GM19467 (cell line): ENCODE measurements at regions not wholly inside any gene's neighbourhood (a gene's known extent, or its start where the extent isn't known, plus 50 kb on each side); places are given as distances from the start of the nearest gene placed in this dataset.

ENCODE experiments used
- ATAC-seq: cut with Tn5 transposase; IDR thresholded peaks from one replicate; pipeline ENCODE4 v1.9.1; 2021; ENCODE audit warnings: mild to moderate bottlenecking, moderate library complexity; ENCODE audit not compliant: unreplicated experiment

DNA sequence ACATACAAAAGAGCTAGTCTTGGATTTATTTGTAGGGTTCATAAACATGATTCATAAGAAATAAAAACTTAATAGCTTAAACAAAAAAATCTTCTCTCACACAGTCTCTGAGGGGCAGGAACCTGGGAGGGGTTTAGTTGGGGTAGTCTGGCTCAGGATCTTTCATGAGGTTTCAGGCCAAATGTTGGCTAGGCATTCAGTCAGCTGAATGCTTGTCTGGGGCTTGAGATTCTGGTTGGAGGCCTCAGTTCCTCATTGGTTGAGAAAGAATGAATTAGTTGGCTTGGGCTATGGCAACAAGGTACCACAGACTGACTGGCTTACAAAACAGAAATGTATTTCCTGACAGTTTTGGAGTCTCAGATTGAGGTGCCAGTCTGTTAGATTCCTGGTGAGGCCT, 74.3 kb downstream of the ANKRD7 start:
- no peak for ATAC-seq

DNA sequence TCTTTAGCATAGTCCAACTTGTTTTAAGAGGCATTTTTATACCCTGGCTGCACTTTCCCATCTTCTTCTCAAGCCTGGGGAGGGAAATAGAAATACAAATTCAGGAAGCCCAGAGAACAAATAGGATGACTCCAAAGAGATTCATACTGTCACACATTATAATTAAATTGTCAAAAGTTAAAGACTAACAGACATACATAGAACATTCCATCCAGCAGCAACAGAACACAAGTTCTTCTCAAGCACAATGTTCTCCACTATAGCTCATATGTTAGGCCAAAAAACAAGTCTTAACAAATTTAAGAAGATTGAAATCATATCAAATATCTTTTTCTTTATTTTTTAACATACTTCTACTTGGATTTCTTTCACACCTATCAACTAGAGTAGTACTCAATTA, 75.7 kb downstream of the ANKRD7 start:
- no peak for ATAC-seq

GRCh38 chr7:118304100-118304499, 79.6 kb downstream of the ANKRD7 start:
- no peak for ATAC-seq

GRCh38 chr7:118305671-118306070, 81.2 kb downstream of the ANKRD7 start:
- no peak for ATAC-seq

GRCh38 chr7:118306771-118307170, 82.3 kb downstream of the ANKRD7 start:
- no peak for ATAC-seq

DNA sequence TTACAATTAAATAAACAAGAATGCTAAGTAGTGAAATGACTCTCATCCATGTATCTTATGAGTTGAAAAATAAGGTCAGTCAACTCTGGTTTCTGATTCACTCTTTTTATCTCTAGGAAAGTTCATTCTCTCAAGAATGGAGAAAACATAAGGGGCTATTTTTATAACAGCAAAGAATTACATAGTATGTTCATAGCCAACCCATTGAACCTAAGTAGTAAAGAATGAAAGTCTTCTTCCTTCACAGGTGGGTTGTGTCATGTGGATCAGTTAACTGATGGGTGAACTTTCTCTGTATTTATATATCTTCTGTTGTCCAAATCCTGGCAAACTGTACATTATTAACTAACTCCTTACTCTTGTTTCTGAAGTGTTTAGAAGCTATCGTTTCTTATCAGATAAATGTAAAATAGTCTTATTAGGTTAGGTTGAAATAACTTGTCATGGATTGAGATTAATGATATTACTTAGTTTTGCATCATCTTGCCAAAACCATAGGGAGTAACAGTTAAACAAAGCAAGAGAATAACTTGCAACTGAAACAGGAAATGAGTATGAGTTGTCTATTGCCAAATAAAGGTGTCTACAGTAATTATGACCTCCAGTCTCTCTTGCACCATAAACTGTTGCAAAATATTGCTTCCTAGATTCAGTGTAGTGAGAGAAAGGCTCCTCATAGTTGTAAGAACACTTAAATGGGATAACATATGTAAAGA, 86.8 kb downstream of the ANKRD7 start:
- ATAC-seq, result peak; percentile 81

DNA sequence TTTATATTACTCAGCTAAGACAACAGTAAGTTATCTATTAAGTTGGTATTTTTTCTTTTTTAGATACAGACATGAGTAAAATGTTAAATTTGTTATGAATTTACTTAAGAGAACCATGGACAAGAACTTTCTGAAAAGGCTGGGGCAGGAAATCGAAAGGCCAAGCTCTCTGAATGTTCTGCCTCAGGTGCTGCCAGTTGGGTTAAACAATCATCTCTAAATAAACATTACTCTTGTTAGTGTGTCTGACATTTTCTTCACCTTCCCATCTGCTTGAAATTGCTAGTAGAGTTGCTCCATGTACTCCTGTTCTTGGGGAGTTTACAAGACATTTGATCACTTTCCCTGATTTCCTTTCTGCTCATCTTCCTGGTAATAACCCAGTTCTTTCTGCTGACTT, 87.5 kb downstream of the ANKRD7 start:
- ATAC-seq, result peak; percentile 55

GRCh38 chr7:118312966-118313365, 88.5 kb downstream of the ANKRD7 start:
- ATAC-seq, result no peak

GRCh38 chr7:118324790-118325449, 100.4 kb downstream of the ANKRD7 start:
- ATAC-seq, result no peak

DNA sequence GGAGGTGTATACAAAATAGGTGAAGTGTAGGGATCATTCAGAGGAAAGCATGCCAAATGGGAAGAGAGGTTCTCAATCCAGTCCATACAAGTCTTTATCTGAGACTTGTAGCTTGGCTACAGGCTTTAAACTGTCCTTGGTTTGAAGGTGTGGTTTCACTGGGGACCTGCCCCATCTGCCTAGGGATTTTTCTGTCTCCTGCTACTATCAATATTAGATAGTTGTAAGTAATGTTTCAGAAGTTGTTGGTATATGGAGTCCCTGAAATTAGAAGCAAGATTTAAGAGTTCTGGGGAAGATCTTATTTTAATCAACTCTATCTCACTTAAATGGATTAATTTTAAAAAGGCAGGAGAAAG, 100.9 kb downstream of the ANKRD7 start:
- ATAC-seq, result no peak

GRCh38 chr7:118327174-118327573, 102.7 kb downstream of the ANKRD7 start:
- ATAC-seq, result no peak

DNA sequence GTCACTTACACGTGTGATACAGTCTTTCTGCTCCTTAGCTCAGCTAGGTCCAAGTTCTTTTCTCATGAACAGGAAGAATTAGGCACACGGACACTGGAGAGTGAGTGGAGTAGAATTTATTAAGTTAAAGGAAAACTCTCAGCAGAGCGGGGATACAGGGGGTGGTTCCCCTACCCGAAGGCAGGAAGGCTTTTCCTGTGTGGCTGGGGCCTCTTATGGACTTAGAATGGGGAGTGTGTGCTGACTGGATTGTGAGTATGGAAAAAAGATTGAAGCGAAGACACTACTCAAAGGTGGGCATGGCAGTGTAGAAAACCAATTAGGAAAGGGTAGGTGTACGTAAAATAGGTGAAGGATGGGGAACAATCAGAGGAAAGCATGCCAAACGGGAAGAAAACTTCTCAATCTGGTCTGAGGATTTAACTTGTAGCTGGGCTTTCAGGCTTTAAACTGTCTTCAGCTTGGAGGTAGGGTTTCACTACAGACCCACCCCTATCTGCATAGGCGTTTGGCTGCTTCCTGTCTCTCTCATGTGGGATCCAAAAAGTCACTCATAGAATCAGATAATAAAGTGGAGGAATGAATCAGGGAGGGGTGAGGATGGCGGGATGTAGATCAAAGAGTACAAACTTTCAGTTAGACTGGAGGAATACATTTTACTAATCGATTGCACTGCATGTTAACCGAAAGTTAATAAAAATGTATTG, 104.2 kb downstream of the ANKRD7 start:
- ATAC-seq, result no peak

DNA sequence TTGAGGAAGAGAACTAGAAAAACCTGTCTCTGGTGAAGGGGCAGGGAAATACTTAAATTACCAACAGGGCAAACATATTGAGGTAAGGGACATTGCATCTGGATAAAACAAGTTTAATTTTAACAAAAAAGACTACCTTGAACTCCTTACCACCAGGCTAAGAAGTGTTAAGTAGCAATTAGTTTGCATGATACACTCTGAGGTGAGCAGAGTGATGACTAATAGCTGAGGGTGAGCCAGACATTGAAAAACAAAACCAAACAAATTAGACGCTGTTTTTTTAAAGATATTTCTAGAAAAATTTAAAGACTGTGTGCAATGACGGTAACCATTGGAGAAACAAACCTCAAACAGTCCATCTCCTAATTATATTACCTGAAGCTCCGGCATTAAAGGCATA, 105.9 kb downstream of the ANKRD7 start:
- no peak for ATAC-seq

- ATAC-seq, result no peak
These were observed 122.2 kb downstream of the ANKRD7 start for GRCh38 chr7:118346748-118347147.

- ATAC-seq, result no peak
These were observed 125.1 kb downstream of the ANKRD7 start for GRCh38 chr7:118349604-118350003.

GRCh38 chr7:118350260-118350659, 125.8 kb downstream of the ANKRD7 start:
- ATAC-seq, result no peak

DNA sequence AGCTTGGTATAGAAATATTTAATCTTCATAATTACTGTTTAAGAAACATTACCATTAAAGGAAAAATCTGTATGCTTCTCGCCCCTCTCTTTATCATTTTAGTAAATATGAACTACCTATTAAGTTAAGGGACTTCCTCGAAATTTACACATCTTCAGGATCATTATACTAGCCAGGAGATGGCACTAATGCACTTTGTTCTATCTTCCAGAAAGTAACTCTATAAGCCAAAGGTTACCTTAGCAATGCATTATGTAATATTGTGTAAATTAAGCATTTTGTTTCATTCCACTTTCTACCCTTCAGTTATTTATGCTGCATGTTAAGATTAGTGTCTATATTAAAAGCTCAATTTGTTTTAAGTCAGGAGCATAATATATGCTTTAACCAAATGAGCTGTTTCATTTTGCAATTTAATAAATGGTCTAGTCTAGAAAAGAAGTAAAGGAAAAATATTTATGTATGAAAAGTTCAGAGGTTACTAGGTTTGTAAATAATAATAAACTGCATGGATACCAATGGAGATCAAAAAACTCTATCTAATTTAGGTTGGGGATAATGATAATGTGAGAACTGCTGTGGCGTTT, 128.5 kb downstream of the ANKRD7 start:
- ATAC-seq, result no peak

GRCh38 chr7:118366363-118366762, 141.9 kb downstream of the ANKRD7 start:
- ATAC-seq, result no peak

GRCh38 chr7:118368958-118369357, 144.5 kb downstream of the ANKRD7 start:
- ATAC-seq, result no peak

DNA sequence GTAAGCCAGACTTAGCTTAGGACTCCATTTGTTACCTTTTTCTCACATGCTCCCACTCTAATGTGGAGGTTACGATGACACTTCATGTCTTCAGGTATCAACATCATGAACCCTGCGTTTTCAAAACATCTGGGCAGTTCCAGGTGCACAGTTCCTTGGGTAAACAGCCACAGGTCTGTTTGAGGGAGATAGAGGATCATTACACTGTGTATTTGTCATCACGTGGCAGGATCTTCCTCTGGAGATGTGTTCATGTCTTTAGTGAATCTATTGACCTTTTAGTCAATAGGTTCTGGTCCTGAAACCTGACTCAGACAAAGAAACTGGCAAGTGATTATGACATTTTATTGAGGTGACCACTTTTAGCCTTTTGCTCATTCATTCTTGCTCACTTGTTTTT, 145.5 kb downstream of the ANKRD7 start:
- ATAC-seq, result no peak

DNA sequence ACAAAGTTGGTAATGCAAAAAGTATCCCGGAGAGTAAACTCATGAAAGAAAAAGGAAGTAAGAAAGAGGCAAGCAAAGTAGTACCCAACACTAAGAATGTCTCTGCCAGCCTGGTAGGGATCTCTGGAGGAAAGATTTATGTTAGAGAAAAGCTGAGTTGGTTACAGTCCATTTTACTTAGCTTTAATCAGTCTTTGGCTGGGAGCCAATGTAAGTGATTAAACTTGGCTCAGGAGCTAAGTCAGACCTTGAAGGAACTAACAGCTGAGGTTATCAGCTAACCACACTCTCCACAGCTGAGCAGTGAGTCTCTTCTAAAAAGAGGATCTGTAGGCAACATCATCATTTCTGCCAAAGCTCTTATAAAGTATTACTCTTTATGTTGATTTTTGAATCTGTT, 148.0 kb downstream of the ANKRD7 start:
- ATAC-seq, result peak; percentile 65

GRCh38 chr7:118389629-118390028, 165.1 kb downstream of the ANKRD7 start:
- no peak for ATAC-seq
